HG03571 (cell line): ENCODE measurements at regions not wholly inside any gene's neighbourhood (a gene's known extent, or its start where the extent isn't known, plus 50 kb on each side); places are given as distances from the start of the nearest gene placed in this dataset.
"Not testable (repeated sequence)": the region's sequence is repeated elsewhere in the genome, so short reads cannot be mapped to it uniquely, and the experiment has no call there.

Source experiments
- ATAC-seq: cut with Tn5 transposase; IDR thresholded peaks from one replicate; pipeline ENCODE4 v1.9.1; 2021; ENCODE audit not compliant: unreplicated experiment

DNA sequence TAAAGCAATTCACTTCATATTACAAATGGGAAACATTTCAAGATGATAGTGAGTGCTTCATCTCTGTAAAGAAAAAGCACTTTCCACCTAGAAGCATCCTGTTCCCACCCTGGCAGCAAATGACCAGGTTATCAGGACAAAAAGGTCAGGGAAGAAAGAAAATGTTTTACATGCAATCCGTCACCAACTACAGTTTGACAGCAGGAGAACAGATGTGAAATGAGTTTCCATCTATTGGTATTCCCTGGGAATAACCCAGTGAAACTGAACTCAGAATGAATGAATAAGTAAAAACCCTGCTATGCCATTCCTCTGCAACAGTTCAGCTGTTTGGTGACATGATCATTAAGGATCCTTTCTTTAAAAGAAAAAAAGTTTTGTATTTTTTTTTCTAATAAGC, 67.6 kb downstream of the HTR1A start:
- no peak for ATAC-seq

DNA sequence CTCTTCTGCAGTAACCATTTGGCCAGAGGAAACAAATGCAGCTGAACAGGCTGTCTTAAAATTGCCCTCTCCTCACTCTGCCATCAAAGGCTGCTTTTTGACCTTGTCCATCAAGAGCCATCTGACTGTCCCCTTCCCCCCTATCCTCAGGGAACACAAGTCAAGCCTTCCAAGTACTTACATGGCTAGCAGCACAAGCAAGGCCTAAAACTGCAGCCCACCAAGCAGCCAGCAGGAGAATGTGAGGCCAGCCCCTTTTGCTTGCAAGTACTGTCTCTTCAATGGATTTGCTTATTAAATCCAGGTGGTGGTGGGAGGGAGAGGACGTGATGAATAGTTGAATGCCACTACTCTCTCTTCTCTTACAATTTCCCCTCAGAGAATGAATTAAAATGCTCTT, 83.5 kb downstream of the HTR1A start:
- ATAC-seq = no peak

DNA sequence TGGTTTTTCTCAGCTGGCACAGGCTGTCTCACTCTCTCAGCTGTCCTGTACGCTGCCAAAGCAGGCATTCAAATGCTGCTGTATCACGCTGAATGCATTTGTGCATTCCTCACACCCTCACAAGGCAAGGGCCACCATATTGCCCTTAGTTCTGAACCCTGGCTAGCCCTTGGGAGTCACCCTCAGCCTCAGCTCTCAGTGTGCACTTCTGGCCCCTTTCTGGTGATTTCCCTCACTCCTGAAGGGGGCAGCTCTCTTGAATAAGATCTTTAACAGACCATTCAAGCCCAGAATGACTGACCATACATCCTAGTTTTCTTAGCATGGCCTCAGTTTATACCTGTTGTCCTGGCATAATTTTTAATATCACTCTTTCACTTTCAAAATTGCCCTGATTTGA, 84.3 kb downstream of the HTR1A start:
- ATAC-seq = no peak

DNA sequence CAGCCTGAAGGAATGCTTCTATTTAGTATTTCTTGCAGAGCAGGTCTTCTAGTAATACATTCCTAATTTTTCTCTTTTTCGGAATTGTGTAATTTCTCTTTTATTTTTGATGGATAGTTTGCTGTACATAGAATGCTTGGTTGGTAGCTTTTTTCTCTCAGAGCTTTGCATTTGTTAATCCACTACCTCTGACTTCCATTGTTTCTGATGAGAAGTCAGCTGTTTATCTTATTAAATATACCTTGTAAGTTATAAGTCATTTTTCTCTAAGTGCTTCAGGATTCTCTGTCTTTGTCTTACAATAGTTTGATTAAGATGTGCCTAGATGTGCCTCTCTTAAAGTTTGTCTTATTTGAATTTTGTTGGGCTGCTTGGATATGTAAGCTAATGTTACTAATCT, 101.9 kb downstream of the HTR1A start:
- ATAC-seq = no peak

DNA sequence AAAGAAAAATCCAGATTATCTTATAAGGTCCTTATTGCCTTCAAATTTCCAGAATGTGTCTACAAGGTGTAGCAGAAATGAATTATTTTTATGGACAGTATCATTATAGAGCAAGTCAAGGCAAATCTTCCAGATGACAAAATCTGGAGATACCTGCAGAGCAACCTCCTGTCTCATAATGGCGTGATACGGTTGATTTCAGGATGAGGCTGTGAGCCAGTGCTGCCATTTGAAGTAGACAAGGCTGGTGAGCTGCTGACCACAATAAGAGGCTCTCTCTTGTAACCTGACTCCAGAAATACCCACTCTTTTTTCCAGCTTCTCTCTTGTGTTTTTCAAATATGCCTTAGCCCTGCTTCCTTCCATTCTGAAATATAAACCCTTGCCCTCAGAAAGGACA, 108.2 kb downstream of the HTR1A start:
- no peak for ATAC-seq

DNA sequence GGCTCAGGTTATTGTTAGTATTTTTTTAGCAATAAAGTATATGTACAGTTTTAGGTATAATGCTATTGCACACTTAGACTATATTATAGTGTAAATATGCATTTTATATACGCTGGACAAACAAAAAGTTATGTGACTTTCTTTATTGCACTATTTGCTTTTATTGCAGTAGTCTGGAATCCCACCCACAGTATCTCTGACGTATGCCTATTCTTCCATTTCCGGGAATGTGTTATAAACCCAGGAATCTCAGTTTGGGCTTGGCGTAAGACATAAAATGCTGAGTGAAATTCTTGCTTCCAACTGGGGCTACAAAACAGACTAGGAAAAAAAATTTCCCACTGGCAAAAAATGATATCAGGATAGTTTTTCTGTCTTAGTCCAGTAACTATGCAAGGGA, 119.1 kb downstream of the HTR1A start:
- no peak for ATAC-seq

DNA sequence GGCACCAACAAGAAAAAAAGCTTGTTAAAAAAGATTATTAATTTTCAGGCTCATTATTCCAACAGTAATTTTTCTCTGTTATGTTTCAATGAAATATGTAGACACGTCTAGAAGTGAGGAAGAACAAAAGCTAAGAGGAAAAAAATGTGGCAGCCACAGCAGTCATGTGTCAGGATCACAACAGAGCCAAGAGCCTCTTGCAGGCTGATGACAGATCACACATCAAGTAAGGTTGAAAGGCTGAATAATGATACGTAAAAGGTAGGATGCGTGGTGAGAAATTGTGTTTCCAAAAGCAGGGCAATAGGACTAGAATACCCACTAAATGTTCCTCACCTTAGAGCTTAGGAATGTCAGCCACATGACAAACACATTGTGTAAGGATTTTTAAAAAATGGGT, 124.8 kb downstream of the HTR1A start:
- ATAC-seq = no peak

DNA sequence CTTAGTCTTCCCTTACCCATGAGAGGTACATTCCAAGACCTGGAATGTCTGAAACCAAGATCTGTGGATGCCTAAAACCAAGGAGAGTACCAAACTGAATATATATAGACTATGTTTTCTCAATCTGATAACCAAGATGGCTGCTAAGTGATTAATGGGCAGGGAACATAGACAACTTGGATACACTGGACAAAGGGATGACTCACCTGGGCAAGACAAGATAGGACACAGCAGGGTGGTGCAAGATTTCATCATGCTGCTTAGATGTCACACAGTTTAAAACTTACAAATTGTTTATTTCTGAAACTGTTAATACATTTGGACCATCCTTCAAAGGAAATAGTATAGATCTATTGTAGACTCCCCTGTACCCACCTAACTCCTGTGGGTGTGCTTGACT, 130.9 kb downstream of the HTR1A start:
- no peak for ATAC-seq

DNA sequence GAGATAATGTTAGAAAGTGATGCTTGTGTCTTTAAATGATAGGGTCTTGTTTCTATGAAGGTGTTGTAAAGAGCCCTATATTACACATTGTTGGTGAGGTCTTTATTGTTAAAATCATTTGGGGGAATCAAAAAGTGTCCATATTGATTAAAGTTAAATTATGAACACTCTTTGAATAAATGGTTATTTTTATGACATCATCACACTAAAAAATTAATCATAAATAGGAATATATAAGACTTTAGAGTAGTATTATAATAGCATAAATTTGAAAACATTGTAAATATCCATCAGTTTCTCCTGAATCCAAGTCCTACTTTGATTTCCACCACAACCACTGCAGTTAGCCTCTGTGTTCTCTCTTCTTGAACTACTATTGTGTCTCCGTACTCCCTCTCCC, 136.3 kb downstream of the HTR1A start:
- ATAC-seq = no peak

DNA sequence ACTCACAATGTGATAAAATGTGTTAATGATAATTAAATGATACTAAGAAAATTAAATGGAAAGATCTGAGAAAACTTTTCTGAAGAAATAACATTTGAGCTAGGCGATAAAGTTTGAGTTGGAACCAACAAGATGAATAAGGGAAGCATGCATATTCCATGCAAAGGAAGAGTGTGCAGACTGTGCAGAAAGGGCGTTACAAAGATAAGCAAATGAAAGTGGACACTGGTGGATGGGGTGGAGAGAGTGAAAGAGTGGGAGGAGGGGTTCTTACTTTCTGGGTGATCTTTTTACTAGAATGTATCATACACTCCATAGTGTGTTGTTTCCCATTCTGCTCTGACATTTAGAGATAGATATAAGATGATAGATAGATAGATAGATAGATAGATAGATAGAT, 138.7 kb downstream of the HTR1A start:
- no peak for ATAC-seq

DNA sequence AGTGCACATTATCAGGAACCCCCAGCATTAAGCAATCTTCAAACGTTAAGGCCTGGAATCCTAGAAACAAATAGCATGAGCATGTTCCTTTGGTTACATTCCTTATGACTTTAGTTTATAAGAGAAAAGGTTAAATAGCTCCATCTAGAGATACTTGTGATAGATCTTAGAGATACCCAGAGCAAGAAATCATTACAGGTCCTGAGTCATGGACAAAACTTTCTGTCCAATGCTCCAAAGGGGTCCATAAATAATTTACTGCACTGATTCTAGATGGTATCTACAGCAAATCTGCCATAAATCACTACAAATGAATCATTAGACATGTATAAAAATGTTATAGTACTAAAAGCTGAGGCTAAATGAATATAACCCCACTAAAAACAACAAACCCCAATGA, 139.6 kb downstream of the HTR1A start:
- no peak for ATAC-seq

DNA sequence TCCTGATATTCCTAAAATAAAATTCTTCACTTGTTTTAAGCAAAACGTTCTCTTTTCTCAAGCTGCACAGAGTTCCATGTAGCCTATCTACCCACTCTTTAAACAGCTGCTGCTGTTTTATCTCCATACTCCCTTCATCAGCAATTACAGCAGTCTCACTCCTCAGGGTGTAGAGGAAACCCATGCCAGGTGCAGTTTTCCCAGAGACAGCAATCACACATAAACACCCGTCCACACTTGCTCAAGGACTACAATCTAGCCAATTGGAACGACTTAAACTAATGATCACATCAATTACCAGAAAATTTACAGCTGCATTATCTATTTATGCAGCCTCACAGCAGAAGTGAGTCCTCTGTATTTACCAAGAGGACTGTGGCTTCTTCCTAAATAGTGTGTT, 141.7 kb downstream of the HTR1A start:
- no peak for ATAC-seq

DNA sequence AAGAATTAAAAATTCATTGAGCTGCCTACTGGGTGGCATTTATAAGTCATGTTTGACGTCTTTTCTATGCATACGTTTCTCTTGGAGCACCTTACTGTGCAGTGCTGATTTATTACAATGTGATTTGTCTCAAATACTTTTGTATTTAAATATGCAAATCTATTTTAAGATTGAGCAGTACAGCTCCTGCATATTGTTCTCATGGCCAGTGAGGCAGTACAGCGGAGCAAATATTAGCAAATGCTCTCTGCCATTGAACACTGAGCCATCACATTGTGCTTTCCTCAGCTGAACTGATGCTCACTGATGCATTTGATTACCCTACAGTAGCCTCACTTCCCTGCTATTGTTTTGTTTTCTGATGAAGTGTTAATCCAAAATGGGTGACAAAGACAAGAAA, 149.6 kb downstream of the HTR1A start:
- no peak for ATAC-seq

DNA sequence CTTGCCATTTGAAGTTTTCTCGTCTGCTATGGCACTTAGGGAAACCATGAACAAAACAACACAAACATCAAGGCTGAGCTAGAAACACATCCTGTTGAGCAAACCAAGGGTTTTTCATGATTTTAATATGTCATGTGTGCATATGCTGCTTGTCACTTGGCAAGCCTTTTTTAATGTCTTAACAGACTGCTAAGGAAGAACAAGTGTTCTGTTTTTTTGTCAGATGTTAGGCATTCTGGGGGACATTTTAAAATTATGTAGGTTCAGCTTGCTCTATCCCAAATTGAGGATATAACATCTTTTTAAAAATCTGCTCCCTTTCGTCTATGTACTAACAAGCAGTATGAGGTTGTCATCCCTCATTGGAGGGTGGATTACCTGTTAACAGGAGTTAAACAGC, 150.3 kb downstream of the HTR1A start:
- no peak for ATAC-seq

DNA sequence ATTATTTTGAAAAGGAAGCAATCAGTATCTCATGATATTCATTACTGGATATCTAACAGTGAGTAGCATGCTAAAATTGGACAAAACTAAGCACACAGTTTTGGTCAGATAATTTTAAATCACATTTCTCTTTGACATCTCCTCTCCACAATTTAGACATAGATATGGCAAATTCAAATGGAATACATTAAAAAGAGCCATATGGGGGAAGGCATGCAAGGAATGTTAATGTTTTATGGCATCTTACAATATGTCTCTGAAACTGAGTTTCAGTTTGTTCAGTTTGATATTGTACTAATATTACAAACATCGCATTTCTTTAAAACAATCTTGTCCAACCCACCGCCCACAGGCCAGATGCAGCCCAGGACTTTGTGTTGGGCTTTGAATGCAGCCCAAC, 151.0 kb downstream of the HTR1A start:
- ATAC-seq = no peak

DNA sequence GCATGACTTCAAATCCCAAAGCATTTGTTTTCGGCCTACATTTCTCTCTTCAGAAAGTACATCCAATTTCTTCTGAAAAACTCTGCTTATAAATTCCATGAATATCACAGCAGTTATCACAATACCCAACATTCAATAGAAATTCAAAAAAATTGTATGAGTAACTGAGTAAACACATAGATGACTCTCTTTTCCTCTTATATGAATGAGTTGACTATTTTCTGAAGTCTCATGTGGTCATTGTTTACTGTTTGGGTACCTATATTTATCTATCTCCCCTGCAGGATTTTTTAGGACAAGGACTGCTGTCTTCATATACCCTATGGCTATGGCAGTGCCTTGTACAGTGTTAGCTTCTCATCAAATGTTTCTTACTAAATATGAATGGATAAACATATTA, 157.1 kb downstream of the HTR1A start:
- ATAC-seq = no peak

DNA sequence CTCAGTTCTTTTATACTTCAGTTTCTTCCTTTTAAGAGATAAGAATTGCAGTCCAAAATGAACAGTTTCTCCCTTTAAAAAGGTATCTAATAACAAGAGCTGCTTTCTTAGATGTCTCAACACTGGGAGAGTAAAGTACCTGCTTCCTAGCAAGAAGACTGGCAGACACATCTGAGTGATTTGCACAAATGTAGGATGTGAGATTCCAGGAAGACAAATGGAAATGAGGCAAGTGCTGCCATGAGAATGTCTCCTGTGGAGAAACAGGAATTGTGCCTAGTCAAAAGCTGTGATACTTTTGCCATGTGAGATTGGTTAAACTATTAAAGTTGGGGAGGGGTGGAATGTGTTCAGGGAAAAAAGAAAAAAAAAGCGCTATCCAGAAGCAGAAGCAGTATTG, 159.1 kb downstream of the HTR1A start:
- ATAC-seq = no peak

DNA sequence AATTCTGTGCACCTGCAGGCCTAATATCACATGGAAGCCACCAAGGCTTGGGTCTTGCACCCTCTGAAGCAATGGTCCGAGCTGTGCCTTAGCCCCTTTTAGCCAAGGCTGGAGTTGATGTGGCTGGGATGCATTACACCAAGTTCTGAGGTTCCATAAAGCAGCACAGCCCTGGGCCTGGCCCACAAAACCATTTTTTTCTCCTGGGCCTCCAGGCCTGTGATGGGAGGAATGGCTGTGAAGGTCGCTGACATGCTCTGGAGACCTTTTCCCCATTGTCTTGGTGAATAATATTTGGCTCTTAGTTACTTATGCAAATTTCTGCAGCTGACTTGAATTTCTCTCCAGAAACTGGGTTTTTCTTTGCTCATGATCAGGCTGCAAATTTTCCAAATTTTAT, 167.3 kb downstream of the HTR1A start:
- no peak for ATAC-seq

DNA sequence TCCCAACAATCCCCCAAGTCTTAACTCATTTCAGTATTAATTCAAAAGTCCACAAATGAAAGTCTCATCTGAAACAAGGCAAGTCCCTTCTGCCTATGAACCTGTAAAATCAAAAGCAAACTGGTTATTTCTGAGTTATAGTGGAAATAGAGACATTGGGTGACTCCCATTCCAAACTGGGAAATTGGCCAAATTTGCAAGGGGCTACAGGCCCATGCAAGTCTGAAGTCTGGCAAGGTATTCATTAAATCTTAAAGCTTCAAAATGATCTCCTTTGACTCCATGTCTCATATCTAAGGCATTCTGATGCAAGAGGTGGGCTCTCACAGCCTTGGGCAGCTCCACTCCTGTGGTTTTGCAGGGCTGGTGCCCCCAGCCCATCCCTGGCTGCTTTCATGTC, 167.9 kb downstream of the HTR1A start:
- ATAC-seq = no peak

DNA sequence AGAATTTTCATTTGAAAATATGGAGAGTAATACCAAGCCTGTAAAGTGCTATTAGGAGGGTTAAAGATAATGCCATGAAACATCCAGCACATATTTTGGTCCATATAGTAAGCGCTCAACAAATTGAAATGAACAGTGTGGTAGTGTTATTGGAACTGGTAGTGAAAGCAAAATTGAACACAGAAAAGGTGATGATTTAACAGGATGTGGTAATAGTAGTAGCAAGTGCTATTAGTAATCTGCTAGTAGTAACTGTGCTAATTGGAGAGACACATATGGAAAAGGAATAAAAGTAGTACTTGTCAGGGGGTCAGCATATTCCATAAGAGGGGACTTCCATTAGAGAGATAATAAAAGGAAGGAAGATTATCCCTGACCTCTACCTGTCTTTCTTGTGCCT, 187.3 kb downstream of the HTR1A start:
- no peak for ATAC-seq

DNA sequence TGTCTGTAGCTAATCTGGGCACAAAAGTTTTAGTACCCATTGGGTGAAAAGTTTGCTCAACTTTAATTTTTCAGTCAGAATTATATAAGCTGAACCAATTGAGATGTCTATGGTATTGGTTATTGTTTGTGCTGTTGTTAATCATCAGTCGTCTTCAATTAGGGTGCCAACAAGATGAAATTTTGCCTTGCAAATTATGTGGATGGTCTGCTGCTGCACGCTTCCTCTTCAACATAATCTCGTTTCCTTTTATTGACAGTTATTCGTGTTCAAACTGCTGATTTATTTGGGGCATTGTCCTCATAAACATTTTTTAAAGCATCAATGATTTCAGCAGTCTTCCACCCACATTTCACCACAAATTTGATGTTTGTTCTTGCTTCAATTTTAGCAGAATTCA, 194.0 kb downstream of the HTR1A start:
- ATAC-seq = no peak

DNA sequence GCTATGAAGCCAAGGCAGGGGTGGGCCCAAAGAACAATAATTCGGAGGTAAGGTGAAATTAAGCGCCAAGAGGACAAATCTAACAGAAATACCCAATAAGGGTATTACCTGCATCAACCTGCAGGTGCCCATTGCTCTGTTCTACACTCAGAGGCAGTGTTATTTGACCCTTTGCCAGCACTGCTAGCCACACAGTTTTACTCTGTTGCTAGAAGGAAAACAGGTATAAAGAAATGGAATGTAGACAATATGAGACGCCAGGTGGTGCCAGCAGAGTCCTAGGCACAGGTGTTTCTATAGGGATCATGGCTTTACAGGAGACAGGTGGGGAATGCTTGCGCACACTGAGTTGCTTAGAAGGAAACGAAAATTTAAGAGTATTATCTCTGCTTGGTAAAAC, 201.3 kb downstream of the HTR1A start:
- ATAC-seq = no peak

DNA sequence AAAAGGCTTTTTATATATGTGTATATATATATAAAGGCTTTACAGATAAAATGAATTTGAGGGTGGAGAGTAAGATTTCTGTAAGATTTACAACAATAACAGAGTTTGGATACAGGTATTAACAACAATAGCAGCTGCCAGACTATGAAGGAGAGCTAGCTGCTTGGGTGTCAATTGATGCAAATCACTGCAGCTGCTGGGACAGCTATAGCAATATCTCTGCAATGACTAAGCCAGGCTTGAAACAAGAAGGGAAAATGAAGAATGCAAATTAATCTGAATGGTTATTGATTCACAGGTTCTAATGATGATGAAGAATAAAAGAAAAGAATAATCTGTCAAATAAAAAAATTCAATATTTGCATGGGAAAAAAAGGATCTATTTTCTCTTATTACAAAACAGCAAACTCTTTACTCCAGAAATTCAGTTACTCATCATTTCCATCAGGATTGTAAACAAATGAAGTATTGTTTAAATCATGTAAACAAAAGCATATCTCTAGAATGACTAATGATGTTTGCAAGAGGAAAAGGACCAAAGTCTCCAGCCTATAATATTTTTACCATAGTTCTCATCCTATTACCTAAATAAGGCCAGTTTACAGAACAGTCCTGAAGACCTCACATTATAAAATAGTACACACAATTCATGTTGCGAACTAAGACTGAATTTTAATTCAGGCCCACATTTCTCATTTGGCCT, 219.0 kb downstream of the HTR1A start:
- no peak for ATAC-seq

DNA sequence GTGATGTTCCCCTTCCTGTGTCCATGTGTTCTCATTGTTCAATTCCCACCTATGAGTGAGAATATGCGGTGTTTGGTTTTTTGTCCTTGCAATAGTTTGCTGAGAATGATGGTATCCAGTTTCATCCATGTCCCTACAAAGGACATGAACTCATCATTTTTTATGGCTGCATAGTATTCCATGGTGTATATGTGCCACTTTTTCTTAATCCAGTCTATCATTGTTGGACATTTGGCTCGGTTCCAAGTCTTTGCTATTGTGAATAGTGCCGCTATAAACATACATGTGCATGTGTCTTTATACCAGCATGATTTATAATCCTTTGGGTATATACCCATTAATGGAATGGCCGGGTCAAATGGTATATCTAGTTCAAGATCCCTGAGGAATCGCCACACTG, 229.4 kb downstream of the HTR1A start:
- not testable (repeated sequence) for ATAC-seq
